ENCODE measurements at regions not wholly inside any gene's neighbourhood (a gene's known extent, or its start where the extent isn't known, plus 50 kb on each side); places are given as distances from the start of the nearest gene placed in this dataset.

DNA sequence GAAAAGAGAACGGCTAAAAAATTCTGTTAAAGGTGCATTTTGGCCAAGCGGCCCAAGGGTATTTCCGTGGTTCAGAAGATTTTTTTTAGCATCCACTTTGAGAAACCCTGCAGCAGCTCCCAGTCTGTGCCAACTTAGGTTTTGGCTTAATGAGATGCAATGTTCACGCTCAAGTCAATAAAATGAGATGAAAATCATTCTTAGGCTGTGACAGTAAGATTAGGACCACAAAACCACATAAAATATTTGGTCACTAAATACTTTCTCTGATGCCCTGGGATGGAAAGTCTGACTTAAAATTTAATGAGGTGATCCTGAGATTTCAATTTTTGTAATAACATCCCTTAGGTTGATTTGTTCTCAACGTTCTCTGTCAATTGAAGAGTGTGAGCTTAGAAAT lies 74.2 kb upstream of the FHL2 start:
- WGBS, 2 donors: 47 to 53% methylated on average over 5 of the region's 5 CpGs
- H3K27me3 ChIP-seq (ENCODE audit: control insufficient read depth in 1 of 2, insufficient read depth in 2 of 2, low read length in 1 of 2): no peaks in the 10 kb centered on the region
- intact Hi-C loops (cut with DNase I): no loop called here
- H3K4me3 ChIP-seq (ENCODE audit: low read length in 2 of 2): no peak overlapping the region
- no peak overlapping the region for H3K27ac ChIP-seq (ENCODE audit: low read depth in 1 of 2, low read length in 2 of 2)
- H3K36me3 ChIP-seq (ENCODE audit: control insufficient read depth in 1 of 2, insufficient read depth in 2 of 2, low read length in 1 of 2): no peaks in the 10 kb centered on the region
- DNase-seq (no peak), ATAC-seq (ENCODE audit: low FRiP score) (no peak)
- no peaks in the 10 kb centered on the region for H3K4me1 ChIP-seq (ENCODE audit: control insufficient read depth in 1 of 2, insufficient read depth in 2 of 2, low read length in 2 of 2)
- no peaks in the 10 kb centered on the region for H3K9me3 ChIP-seq (ENCODE audit: control insufficient read depth, low read length)

DNA sequence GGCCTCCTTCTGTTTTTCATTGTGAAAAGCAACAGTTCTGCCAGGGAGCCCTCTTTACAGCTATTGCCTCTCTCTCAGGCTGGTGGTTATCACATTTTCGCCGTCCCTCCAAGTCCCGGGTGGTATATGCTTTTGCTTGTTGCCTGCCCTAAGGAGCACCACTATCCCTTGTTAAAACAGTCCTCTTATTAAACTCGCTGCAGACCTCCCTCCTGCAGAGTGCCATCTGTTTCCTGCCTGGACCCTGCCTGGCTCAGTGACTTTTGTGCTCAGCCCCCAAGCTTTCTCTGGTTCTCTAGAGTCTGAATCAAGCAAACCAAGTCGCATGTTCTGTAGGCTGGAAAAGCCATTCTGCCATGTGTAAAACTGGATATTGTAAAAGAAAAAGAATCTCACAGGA lies 72.1 kb upstream of the FHL2 start:
- no peak overlapping the region for H3K27ac ChIP-seq (ENCODE audit: low read depth in 1 of 2, low read length in 2 of 2)
- no peak overlapping the region for H3K4me3 ChIP-seq (ENCODE audit: low read length in 2 of 2)
- no peaks in the 10 kb centered on the region for H3K4me1 ChIP-seq (ENCODE audit: control insufficient read depth in 1 of 2, insufficient read depth in 2 of 2, low read length in 2 of 2)
- no peak for ATAC-seq (ENCODE audit: low FRiP score)
- H3K36me3 ChIP-seq (ENCODE audit: control insufficient read depth in 1 of 2, insufficient read depth in 2 of 2, low read length in 1 of 2): no peaks in the 10 kb centered on the region
- DNase-seq: no peak
- intact Hi-C loops (cut with DNase I): no loop called here
- H3K9me3 ChIP-seq (ENCODE audit: control insufficient read depth, low read length): no peaks in the 10 kb centered on the region
- H3K27me3 ChIP-seq (ENCODE audit: control insufficient read depth in 1 of 2, insufficient read depth in 2 of 2, low read length in 1 of 2): peaks cover 0 to 2% of the 10 kb centered on the region in 2 donors
- 86 to 92% methylated on average over 5 of the region's 5 CpGs for WGBS, 2 donors

DNA sequence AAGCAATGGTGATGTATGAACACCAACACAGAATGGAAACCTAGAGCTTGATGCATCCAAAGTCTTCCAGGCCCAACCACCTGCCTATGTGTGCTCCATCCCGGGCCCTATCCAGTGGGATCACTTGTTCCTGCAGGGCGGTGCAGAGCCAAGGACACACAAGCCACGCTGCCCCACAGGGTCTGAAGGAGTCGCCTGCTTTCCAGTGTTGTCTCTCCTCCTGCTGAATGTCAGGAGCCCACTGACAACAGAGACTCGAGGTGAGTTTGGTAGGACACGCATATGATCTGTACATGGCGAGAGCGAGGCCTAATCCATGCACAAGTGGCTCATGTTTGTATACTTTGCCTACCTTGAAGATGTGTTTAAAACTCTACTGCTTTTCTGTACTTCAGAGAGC lies 70.9 kb upstream of the FHL2 start:
- no peak for ATAC-seq (ENCODE audit: low FRiP score)
- no peaks in the 10 kb centered on the region for H3K36me3 ChIP-seq (ENCODE audit: control insufficient read depth in 1 of 2, insufficient read depth in 2 of 2, low read length in 1 of 2)
- H3K4me1 ChIP-seq (ENCODE audit: control insufficient read depth in 1 of 2, insufficient read depth in 2 of 2, low read length in 2 of 2): no peaks in the 10 kb centered on the region
- no peaks in the 10 kb centered on the region for H3K9me3 ChIP-seq (ENCODE audit: control insufficient read depth, low read length)
- DNase-seq: no peak
- WGBS, 2 donors: 98% methylated on average over 8 of the region's 8 CpGs
- H3K27me3 ChIP-seq (ENCODE audit: control insufficient read depth in 1 of 2, insufficient read depth in 2 of 2, low read length in 1 of 2): peaks cover 0 to 2% of the 10 kb centered on the region in 2 donors
- no peak overlapping the region for H3K4me3 ChIP-seq (ENCODE audit: low read length in 2 of 2)
- no peak overlapping the region for H3K27ac ChIP-seq (ENCODE audit: low read depth in 1 of 2, low read length in 2 of 2)
- intact Hi-C loops (cut with DNase I): no loop called here

DNA sequence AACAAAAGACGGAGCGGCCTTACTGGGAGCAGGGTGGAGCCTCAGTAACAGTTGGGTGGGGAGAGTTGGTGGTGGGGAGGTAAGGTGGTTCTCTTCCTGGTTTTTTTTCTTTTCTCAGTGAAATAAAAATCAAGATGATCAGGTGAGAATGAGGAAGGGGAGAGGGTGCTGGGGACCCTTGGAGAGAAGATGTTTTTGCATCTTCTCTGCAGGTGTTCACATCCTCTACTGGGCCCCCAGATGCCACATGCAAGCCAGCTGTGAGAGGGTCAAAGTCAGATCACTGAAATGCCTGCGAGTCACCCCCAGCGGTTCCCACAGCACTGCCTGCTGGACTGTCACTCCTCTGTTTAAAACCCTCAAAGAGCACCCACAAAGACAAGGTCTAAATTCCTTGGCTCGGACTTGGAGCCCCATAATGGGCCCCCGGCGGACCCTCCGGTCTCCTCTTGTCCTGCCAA lies 69.8 kb upstream of the FHL2 start:
- 85% methylated on average over 8 of the region's 8 CpGs for WGBS, 2 donors
- Histone ChIP-seq H3K4me1 (ENCODE audit: control insufficient read depth in 1 of 2, insufficient read depth in 2 of 2, low read length in 2 of 2) (no peaks in the 10 kb centered on the region), H3K36me3 (ENCODE audit: control insufficient read depth in 1 of 2, insufficient read depth in 2 of 2, low read length in 1 of 2) (no peaks in the 10 kb centered on the region), H3K9me3 (ENCODE audit: control insufficient read depth, low read length) (no peaks in the 10 kb centered on the region), H3K4me3 (ENCODE audit: low read length in 2 of 2) (no peak overlapping the region), H3K27me3 (ENCODE audit: control insufficient read depth in 1 of 2, insufficient read depth in 2 of 2, low read length in 1 of 2) (peaks cover 0 to 2% of the 10 kb centered on the region in 2 donors), H3K27ac (ENCODE audit: low read depth in 1 of 2, low read length in 2 of 2) (no peak overlapping the region)
- ATAC-seq (ENCODE audit: low FRiP score) (no peak), DNase-seq (no peak)
- intact Hi-C loops (cut with DNase I): no loop called here

DNA sequence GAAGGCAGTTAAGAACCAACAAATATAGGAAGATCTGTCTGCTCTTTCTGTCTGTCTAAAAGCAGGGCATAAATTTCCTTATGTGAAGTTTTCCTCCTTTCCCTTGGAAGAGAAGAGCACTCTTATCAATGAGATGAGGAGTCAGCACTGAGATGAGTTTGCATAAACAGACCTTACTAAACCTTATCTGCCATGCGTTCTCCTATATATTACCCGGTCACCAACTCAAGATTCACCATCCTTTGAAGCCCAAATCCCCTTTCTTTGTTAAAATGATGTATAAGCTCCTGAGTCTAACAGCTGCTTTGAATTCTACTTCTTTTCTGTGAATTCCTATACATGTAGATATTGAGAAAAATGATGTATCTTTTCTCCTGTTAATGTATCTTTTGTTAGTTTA lies 65.5 kb upstream of the FHL2 start:
- no peak overlapping the region for H3K4me3 ChIP-seq (ENCODE audit: low read length in 2 of 2)
- no peaks in the 10 kb centered on the region for H3K9me3 ChIP-seq (ENCODE audit: control insufficient read depth, low read length)
- no peaks in the 10 kb centered on the region for H3K36me3 ChIP-seq (ENCODE audit: control insufficient read depth in 1 of 2, insufficient read depth in 2 of 2, low read length in 1 of 2)
- H3K27ac ChIP-seq (ENCODE audit: low read depth in 1 of 2, low read length in 2 of 2): no peak overlapping the region
- no peaks in the 10 kb centered on the region for H3K4me1 ChIP-seq (ENCODE audit: control insufficient read depth in 1 of 2, insufficient read depth in 2 of 2, low read length in 2 of 2)
- no peak for ATAC-seq (ENCODE audit: low FRiP score)
- DNase-seq: no peak
- WGBS, 2 donors: 95 to 98% methylated on average over 2 of the region's 2 CpGs
- intact Hi-C loops (cut with DNase I): no loop called here
- peaks cover 0 to 2% of the 10 kb centered on the region in 2 donors for H3K27me3 ChIP-seq (ENCODE audit: control insufficient read depth in 1 of 2, insufficient read depth in 2 of 2, low read length in 1 of 2)

DNA sequence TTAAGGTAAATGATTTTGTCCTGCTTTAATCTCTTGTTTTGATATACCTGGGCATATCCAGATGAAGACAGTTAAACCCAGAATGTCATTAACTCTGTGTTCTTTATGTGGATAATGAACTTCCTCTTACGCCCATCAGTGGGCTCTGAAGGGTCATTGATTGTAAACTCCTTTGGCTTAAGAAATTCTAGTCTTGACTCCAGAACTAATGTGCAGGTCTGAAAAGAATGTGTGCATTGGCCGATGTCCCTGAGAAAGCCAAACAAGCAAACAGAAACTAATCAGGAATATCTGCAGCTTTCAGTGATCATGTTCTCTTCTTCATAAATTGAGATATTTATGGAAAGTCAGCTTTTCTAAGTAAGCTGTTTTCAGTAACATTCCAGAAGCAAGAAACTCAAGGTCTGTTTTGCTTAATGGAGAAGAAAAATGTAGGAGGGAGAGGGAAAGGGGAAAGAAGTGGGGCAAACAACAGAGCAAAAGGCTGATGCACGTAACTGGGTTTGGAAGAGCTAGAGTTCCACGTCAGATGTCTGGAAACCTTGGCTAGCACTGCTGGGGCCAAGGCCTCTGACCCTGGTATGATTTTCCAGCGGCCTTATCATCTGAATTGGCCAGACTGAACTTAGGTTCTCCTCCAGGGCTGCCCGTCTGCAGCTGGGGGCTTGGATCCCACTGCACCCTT lies 61.3 kb upstream of the FHL2 start:
- H3K4me3 ChIP-seq (ENCODE audit: low read length in 2 of 2): no peak overlapping the region
- ATAC-seq (ENCODE audit: low FRiP score): peak; percentile 19
- no peaks in the 10 kb centered on the region for H3K9me3 ChIP-seq (ENCODE audit: control insufficient read depth, low read length)
- H3K4me1 ChIP-seq (ENCODE audit: control insufficient read depth in 1 of 2, insufficient read depth in 2 of 2, low read length in 2 of 2): no peaks in the 10 kb centered on the region
- no peak overlapping the region for H3K27ac ChIP-seq (ENCODE audit: low read depth in 1 of 2, low read length in 2 of 2)
- H3K36me3 ChIP-seq (ENCODE audit: control insufficient read depth in 1 of 2, insufficient read depth in 2 of 2, low read length in 1 of 2): no peaks in the 10 kb centered on the region
- H3K27me3 ChIP-seq (ENCODE audit: control insufficient read depth in 1 of 2, insufficient read depth in 2 of 2, low read length in 1 of 2): no peaks in the 10 kb centered on the region
- DNase-seq: no peak
- WGBS, 2 donors: 56 to 61% methylated on average over 6 of the region's 6 CpGs
- intact Hi-C loops (cut with DNase I): no loop called here

DNA sequence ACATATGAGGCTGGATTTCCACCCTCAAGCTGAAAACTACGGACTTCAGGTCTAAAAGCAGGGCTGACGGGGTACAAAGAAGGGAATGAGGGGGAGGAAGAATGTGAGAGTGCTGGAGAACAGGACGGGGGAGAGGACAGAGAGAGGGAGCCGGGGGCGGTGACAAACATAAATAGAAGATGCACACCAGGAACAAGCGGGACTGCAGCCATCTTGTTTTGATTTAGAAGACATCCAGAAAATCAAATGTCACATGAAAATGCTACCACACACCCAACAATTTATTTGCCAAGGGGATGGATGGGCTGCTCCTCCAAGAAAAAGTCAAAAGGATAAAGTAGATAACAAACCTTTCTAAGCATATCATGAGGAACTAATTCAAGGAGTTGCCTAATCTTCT lies 59.2 kb upstream of the FHL2 start:
- 88 to 90% methylated on average over 6 of the region's 6 CpGs for WGBS, 2 donors
- intact Hi-C loops (cut with DNase I): no loop called here
- Histone ChIP-seq H3K27me3 (ENCODE audit: control insufficient read depth in 1 of 2, insufficient read depth in 2 of 2, low read length in 1 of 2) (no peaks in the 10 kb centered on the region), H3K4me3 (ENCODE audit: low read length in 2 of 2) (no peak overlapping the region), H3K36me3 (ENCODE audit: control insufficient read depth in 1 of 2, insufficient read depth in 2 of 2, low read length in 1 of 2) (no peaks in the 10 kb centered on the region), H3K27ac (ENCODE audit: low read depth in 1 of 2, low read length in 2 of 2) (no peak overlapping the region), H3K9me3 (ENCODE audit: control insufficient read depth, low read length) (no peaks in the 10 kb centered on the region), H3K4me1 (ENCODE audit: control insufficient read depth in 1 of 2, insufficient read depth in 2 of 2, low read length in 2 of 2) (no peaks in the 10 kb centered on the region)
- DNase-seq (no peak), ATAC-seq (ENCODE audit: low FRiP score) (no peak)

DNA sequence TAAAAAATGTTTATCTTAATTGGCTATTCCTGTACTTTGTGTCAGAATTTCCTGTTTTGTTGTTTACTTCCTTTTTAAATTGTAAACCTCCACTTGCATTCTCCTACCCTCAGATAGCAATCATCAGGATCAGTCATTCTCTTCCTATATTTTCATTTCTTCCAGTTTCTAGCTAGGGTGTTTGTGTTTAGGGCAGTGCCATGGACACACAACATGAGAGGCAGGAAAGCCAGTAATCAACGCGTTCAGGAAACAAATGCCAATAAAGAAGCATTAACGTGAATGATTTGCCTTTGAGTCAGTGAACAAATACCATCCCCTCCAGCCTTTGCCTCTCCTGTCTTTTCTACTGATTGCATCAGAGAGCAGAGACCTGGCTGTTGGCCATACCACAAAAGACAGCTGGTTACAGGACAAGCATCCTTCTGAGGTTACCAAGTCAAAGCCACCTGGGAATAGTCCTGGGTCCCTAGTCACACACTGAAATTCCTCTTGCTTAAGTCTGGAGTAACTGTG lies 56.7 kb upstream of the FHL2 start:
- H3K36me3 ChIP-seq (ENCODE audit: control insufficient read depth in 1 of 2, insufficient read depth in 2 of 2, low read length in 1 of 2): no peaks in the 10 kb centered on the region
- ATAC-seq (ENCODE audit: low FRiP score): no peak
- 70 to 79% methylated on average over 3 of the region's 3 CpGs for whole genome bisulfite sequencing, 2 donors
- DNase-seq: no peak
- H3K27me3 ChIP-seq (ENCODE audit: control insufficient read depth in 1 of 2, insufficient read depth in 2 of 2, low read length in 1 of 2): no peaks in the 10 kb centered on the region
- H3K4me1 ChIP-seq (ENCODE audit: control insufficient read depth in 1 of 2, insufficient read depth in 2 of 2, low read length in 2 of 2): no peaks in the 10 kb centered on the region
- H3K27ac ChIP-seq (ENCODE audit: low read depth in 1 of 2, low read length in 2 of 2): no peak overlapping the region
- intact Hi-C loops (cut with DNase I): no loop called here
- H3K4me3 ChIP-seq (ENCODE audit: low read length in 2 of 2): no peak overlapping the region
- H3K9me3 ChIP-seq (ENCODE audit: control insufficient read depth, low read length): no peaks in the 10 kb centered on the region

DNA sequence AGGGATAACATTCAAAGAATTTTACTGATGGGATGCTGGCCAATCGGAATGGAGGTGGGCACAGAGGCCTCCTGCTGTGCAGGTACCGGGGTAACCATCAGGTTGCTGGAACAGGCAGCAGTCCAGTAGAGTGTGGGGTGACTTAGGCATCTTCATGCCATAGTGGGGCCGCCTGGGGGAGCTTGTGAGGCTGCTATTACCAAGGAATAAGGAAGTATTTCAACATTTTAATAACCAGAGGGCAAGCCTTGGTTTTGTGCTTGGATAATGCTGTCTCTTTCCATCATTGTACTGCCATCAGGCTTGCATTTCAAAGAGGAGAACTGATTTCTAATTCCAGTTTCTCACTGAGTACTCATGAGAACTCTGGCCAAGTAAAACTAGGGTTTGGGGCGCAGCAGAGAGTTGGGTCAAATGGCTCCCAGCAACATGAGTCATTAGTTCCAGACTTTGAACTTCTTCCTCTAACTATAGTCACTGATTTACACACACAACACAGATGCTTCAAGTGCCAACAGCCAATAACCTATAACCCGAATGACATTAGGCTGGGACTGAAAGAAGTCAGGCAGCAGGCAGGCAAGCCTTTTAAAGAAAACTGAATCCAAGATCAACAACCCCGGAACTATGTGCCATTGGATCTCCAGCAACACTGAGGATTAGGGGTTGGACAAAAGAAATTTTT lies 56.1 kb upstream of the FHL2 start:
- H3K27ac ChIP-seq (ENCODE audit: low read depth in 1 of 2, low read length in 2 of 2): no peak overlapping the region
- peak; percentile 37 for ATAC-seq (ENCODE audit: low FRiP score)
- 49 to 51% methylated on average over 6 of the region's 6 CpGs for WGBS, 2 donors
- intact Hi-C loops (cut with DNase I): no loop called here
- H3K27me3 ChIP-seq (ENCODE audit: control insufficient read depth in 1 of 2, insufficient read depth in 2 of 2, low read length in 1 of 2): no peaks in the 10 kb centered on the region
- no peak overlapping the region for H3K4me3 ChIP-seq (ENCODE audit: low read length in 2 of 2)
- H3K9me3 ChIP-seq (ENCODE audit: control insufficient read depth, low read length): no peaks in the 10 kb centered on the region
- H3K36me3 ChIP-seq (ENCODE audit: control insufficient read depth in 1 of 2, insufficient read depth in 2 of 2, low read length in 1 of 2): no peaks in the 10 kb centered on the region
- no peaks in the 10 kb centered on the region for H3K4me1 ChIP-seq (ENCODE audit: control insufficient read depth in 1 of 2, insufficient read depth in 2 of 2, low read length in 2 of 2)
- DNase-seq: peak in 1 of 2 donors; percentile 57

Data from aorta (tissue), 5 donors.